ENCODE measurements at regions not wholly inside any gene's neighbourhood (a gene's known extent, or its start where the extent isn't known, plus 50 kb on each side); places are given as distances from the start of the nearest gene placed in this dataset.

DNA sequence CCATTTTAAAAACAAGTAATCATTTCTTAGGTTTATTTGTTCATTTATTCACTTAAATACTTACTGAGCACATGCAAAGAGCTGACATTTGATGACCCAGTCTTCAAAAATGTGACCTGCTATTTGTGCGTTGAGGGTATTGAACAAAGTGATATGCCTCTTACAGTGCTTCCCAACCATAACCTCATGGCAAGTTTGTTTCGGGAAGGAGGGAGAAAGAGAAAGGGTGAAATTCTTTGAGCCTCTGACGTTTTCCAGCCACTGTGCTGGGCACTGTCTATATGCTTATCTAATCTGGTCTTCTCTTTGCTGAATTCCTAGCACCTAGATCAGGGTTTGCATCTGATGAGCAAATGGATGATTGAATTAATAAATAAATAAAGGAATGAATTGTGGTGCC is 479.1 kb downstream of the HAPSTR1 start:
- no peak for DNase-seq (ENCODE audit: low read depth in 2 of 2)

DNA sequence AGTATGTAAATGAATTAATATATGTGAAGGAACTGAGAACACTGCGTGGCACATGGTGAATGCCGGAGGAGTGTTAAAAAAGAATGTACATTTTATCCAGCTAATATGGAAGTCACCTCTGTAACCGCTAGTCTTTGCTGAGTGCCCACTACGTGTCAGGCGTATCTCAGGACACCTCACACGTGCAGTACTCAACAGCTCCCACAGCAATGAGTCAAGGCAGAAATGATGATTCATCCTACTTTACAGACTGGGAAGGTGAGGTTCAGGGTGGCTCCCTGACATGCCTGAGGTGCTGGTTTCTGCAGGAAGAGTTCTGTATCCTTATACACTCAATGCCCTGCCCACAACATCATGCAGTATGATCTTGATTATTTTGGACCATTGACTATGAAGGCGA is 487.0 kb downstream of the HAPSTR1 start:
- DNase-seq (ENCODE audit: low read depth in 2 of 2) = no peak

GRCh38 chr16:9580025-9580424 is 488.6 kb downstream of the HAPSTR1 start:
- no peak for DNase-seq (ENCODE audit: low read depth in 2 of 2)

DNA sequence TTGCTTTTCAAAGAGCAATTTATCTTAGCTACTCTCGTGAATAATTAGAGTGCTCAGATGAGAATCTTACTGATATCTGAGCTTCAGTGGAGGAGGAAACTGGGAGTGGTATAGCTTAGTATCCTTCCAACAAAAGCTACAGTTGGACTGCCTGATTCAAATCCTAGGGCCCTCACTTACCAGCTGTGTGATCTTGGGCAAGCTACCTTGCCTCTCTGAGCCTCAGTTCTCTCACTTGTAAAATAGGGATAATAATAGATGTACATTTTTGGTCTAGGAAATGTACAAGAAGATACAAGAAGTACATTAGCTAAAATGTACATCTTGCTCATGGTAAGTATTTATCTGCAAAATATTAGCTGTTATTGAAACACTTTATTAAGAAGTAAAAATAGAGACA is 502.0 kb downstream of the HAPSTR1 start:
- DNase-seq (ENCODE audit: low read depth in 2 of 2) = no peak

- no peak for DNase-seq (ENCODE audit: low read depth in 2 of 2)
These were observed 502.6 kb downstream of the HAPSTR1 start for GRCh38 chr16:9594047-9594446.

- DNase-seq (ENCODE audit: low read depth in 2 of 2) = no peak
These were observed 503.5 kb downstream of the HAPSTR1 start for GRCh38 chr16:9594946-9595345.

GRCh38 chr16:9595393-9595792 is 503.9 kb downstream of the HAPSTR1 start:
- DNase-seq (ENCODE audit: low read depth in 2 of 2) = no peak

DNA sequence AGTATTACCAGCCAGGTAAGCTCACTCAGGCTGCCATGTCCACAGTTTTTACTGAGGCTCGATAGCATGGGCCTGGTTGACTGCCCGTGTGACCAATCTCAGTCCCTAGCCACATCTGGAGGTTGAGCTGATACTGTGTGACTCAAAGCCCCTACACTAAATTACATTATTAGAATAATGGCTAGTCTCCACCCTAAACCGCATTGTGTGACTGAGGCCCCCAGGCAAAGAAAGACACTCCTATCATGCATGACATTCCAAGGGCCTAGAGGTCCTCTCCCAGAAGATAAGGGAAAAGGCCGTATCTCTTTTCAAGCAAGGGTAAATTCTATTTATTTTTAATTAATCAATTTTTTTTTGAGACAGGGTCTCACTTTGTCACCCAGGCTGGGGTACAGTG is 505.3 kb downstream of the HAPSTR1 start:
- DNase-seq (ENCODE audit: low read depth in 2 of 2) = no peak

- no peak for DNase-seq (ENCODE audit: low read depth in 2 of 2)
These were observed 506.7 kb downstream of the HAPSTR1 start for GRCh38 chr16:9597967-9598730.

DNA sequence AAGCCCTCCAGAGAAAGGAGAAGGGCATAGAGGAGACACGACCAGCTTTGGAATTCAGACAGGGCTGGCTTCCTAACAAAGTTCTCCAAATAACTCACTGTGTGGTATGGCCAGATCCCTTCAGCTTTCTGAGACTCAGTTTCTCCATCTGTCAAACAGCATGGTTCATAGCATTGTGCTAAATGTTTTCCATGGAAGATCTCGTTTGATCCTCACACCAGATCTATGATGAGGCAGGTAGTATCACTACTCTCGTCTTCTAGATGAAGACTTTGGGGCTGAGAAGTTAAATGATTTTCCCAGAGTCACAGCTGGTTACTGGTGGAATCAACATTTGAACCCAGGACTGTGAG is 507.3 kb downstream of the HAPSTR1 start:
- DNase-seq (ENCODE audit: low read depth in 2 of 2) = no peak

GRCh38 chr16:9599415-9600120 is 508.1 kb downstream of the HAPSTR1 start:
- no peak for DNase-seq (ENCODE audit: low read depth in 2 of 2)

DNA sequence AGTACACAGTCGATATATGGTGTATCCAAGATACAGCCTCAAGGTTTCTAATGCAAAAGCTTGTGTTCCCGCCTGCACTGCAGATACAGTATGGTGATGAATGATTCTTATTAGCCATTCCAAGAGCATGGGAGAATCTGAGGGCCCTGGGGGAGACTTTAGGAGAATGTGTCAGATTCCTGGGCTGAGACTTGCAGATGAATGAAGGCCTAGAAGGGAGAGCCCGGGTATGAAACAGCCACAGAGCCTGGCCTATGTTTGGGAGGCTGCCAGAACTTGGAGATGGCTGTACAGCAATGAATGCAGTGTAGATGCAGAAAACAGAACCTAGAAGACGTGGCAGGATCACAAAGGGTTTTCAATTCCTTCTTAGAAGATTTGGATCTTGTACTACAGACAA is 510.7 kb downstream of the HAPSTR1 start:
- no peak for DNase-seq (ENCODE audit: low read depth in 2 of 2)

GRCh38 chr16:9603316-9603715 is 511.9 kb downstream of the HAPSTR1 start:
- no peak for DNase-seq (ENCODE audit: low read depth in 2 of 2)

DNA sequence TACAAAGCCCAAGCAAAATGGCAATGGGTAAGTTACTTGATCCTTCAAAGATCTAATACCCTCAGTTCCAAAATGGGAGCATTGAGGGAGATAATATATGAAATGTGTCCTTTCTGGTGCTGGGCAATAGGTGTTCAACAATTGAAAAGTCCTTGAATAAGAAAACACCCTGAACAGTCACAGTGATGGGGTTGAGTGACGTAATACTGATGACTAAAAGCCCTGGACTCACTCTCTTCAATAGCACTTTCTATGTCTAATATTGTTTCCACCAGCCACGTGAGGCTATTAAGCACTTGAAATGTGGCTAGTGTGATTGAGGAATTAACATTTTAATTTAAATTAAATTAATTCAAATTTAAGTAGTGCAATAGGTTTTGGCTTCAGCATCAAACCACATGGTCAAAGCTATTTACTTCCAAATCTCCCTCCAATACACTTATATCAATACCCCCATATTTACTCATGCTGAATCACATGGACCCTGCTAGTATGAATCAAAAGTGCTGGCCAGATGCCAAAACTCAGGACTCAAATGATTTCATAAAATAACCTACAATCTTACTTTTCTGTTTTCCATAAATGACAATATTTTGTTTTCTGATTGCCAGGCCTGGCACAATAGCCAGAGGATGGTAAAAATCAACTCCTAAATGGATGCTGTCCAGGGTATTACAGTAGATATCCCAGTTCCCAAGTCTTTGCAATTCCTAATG is 516.2 kb downstream of the HAPSTR1 start:
- DNase-seq (ENCODE audit: low read depth in 2 of 2) = no peak

GRCh38 chr16:9610727-9611126 is 519.3 kb downstream of the HAPSTR1 start:
- DNase-seq (ENCODE audit: low read depth in 2 of 2) = no peak

DNA sequence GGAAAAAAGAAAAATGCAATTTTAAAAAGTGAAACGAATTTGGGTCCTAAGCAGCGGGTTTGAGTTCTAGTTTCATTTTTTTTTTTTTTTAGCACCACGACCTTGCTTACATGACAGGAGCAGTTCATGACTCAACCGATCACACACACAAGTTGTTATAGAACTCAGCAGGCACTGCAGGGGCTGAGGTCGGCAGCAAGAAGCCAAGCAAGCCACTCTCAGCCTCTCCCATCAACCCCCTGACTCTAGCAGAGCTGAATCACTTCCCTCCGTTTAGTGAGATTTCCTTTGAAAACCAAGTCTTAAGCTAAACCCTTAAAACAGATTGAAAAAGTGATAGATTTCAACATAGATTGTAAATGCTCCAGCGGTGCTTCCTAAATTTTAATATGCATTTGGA is 520.8 kb downstream of the HAPSTR1 start:
- DNase-seq (ENCODE audit: low read depth in 2 of 2) = no peak

DNA sequence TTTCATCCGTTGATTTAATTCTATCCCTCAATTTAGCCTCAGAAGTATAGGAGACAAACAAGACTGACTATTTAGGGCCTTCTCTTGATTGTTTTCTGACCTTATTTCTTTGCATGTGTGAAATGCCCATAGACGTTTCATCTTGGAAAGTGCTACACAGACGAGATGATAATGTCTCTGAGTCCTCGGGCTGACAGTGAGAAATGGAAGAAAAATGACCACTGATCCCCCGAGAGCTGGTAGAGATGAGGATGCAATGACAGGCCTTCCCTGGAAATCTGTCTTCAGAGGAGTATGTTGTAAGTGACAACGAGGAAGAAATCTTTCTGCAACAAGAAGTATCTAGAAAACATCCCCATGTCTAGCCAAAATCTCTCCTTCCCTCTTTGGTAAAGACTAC is 522.9 kb downstream of the HAPSTR1 start:
- no peak for DNase-seq (ENCODE audit: low read depth in 2 of 2)

DNA sequence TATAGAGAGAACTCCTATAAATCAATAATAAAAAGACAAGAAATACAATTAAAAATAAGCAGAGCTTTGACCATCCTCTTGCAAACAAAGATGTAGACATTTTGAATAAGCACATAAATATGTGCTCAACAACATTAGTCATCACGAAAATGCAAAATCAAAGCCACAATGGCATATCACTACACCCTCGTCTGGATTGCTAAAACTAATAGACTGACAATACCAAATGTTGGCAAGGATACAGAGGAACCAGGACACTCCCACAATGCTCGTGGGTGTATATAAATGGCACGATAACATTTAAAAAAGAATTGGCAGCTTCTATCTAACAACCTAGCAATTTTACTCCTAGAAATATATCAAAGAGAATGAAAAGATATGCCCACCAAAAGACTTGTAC is 530.8 kb downstream of the HAPSTR1 start:
- no peak for DNase-seq (ENCODE audit: low read depth in 2 of 2)

DNA sequence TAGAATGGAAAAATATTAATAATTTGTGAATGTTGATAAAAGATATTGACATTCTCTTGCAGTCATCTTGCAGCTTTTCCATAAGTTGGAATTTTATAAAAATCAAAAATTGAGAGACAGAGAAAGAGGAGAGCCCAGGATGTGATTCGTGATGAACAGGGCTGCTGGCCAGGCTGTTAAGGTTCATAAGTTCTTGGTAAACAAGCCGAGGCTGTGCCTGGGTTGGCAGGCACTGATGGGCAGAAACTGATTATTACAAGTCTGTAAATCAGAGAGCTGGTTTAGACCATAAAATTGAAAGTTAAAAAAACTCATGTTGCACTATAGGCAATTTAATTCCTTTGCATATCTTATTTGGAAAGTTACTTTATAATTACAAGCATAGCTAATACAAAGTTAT is 533.7 kb downstream of the HAPSTR1 start:
- no peak for DNase-seq (ENCODE audit: low read depth in 2 of 2)

- no peak for DNase-seq (ENCODE audit: low read depth in 2 of 2)
These were observed 536.0 kb downstream of the HAPSTR1 start for GRCh38 chr16:9627427-9627826.

GRCh38 chr16:9630119-9630518 is 538.7 kb downstream of the HAPSTR1 start:
- DNase-seq (ENCODE audit: low read depth in 2 of 2) = no peak

GRCh38 chr16:9630985-9631384 is 539.5 kb downstream of the HAPSTR1 start:
- no peak for DNase-seq (ENCODE audit: low read depth in 2 of 2)

DNA sequence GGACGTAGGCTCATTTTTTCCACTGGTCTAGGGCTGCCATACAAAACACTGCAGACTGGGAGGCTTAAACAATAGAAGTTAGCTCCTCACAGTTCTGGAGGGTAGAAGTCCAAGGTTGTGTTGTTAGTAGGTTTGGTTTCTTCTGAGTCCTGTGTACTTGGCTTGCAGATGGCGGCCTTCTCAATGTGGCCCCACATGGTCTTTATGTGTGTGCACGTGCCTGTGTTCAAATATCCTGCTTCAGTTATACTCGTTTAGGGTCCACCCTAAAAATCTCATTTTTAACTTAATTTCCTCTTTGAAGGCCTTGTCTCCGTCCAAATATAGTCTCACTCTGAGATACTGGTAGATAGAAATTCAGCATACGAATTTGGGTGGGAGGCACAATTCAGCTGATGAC is 542.4 kb downstream of the HAPSTR1 start:
- DNase-seq (ENCODE audit: low read depth in 2 of 2) = no peak

All from stimulated activated CD4-positive, alpha-beta T cell treated with anti-CD3 and anti-CD28 coated beads, Interleukin-15, amount 100 ng/mL, for 48 hours (primary cell).